Spleen (tissue), 7 donors: ENCODE measurements at regions not wholly inside any gene's neighbourhood (a gene's known extent, or its start where the extent isn't known, plus 50 kb on each side); places are given as distances from the start of the nearest gene placed in this dataset.

Experiments used
- CTCF ChIP-seq, 11 experiments: fragments of 200-600 bp in 7 of 11; fragments of 450-650 bp in 4 of 11; sonication (generic) in 4 of 11; IDR thresholded peaks in 8 of 11; conservative IDR thresholded peaks in 3 of 11; 1 replicate in 7 of 11; 2 replicates in 4 of 11; pipeline versions ENCODE4 v1.4.0 to v1.8.0; 2016 to 2021; ENCODE audit warnings: antibody characterized with exemption in 11 of 11, inconsistent platforms in 4 of 11, mild to moderate bottlenecking in 1 of 11
- POLR2A ChIP-seq, 3 donors: fragments of 450-650 bp; IDR thresholded peaks; one replicate each; pipeline ENCODE4 v1.5.1; 2017; ENCODE audit warnings: antibody characterized with exemption in 3 of 3, mild to moderate bottlenecking in 1 of 3
- donor health status: DM: no; HTN: no; CAD: no; lungs with moderate emphysema.
- donor health status: DM: no; HTN: no; CAD: no.
- donor health status: DM: no; HTN: no; CAD: no.

- TF ChIP-seq CTCF (IDR thresholded peaks at IDR 0.05 in 8 of 11, conservative IDR thresholded peaks at IDR 0.05 in 3 of 11) (no peak), POLR2A (IDR thresholded peaks at IDR 0.05) (no peak)
These were observed 446.3 kb downstream of the PREX1 start for GRCh38 chr20:48381353-48382120.
